ENCODE measurements at regions not wholly inside any gene's neighbourhood (a gene's known extent, or its start where the extent isn't known, plus 50 kb on each side); places are given as distances from the start of the nearest gene placed in this dataset.

DNA sequence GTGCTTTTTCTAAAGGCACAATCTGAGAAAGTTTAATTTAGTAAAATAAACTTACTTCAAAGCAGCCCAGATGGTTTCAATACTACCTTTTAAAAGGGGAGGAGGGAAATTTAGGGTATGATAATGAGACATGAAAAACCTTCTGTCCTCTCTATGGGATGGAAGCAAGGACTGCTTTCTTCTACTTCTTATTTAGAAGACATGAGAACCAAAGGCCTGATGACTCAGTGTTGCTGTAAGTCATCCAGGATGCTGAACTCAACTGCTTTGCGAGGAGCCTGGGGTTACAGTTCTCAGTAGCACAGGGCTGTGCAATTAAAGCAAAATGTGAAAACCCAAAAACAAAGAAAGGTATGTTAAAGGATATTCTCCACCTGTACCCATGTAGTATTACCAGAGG, 140.8 kb upstream of the EDNRA start:
- H3K4me3 ChIP-seq (ENCODE audit: low read depth, low read length) = no peak overlapping the region
- DNase-seq (ENCODE audit: low read depth) = peak; percentile 16
- TF ChIP-seq, protein P1, sequence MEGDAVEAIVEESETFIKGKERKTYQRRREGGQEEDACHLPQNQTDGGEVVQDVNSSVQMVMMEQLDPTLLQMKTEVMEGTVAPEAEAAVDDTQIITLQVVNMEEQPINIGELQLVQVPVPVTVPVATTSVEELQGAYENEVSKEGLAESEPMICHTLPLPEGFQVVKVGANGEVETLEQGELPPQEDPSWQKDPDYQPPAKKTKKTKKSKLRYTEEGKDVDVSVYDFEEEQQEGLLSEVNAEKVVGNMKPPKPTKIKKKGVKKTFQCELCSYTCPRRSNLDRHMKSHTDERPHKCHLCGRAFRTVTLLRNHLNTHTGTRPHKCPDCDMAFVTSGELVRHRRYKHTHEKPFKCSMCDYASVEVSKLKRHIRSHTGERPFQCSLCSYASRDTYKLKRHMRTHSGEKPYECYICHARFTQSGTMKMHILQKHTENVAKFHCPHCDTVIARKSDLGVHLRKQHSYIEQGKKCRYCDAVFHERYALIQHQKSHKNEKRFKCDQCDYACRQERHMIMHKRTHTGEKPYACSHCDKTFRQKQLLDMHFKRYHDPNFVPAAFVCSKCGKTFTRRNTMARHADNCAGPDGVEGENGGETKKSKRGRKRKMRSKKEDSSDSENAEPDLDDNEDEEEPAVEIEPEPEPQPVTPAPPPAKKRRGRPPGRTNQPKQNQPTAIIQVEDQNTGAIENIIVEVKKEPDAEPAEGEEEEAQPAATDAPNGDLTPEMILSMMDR (IDR thresholded peaks at IDR 0.05; ENCODE audit: insufficient read depth, low read depth, low read length, missing control alignments) = no peak

DNA sequence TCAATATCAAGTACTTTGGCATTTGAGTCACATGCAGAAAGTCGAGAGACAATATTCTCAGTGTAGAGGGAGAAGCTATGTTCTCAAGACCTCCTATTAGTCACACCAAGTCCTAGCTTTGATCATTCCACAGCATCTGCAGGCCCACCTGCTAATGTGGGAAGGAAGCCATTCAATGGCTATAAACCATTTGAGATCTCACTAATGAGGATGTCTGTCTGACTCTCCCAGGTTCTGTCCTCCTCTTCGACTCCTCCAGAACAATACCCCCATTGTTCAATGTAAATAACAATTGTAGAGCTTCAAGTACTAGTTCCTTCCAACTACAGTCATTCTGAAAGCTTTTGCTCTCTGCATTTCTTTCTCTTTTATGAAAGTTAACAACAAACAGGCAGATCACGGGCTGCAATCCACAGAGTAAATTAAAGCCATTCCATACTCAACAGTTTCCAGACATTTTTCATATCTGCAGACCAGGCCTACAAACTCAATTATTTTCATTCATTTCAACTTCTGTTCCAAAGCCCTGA, 140.2 kb upstream of the EDNRA start:
- peak; percentile 52 for DNase-seq (ENCODE audit: low read depth)
- no peak overlapping the region for H3K4me3 ChIP-seq (ENCODE audit: low read depth, low read length)
- TF ChIP-seq, protein P1 (IDR thresholded peaks at IDR 0.05; ENCODE audit: insufficient read depth, low read depth, low read length, missing control alignments) = no peak

DNA sequence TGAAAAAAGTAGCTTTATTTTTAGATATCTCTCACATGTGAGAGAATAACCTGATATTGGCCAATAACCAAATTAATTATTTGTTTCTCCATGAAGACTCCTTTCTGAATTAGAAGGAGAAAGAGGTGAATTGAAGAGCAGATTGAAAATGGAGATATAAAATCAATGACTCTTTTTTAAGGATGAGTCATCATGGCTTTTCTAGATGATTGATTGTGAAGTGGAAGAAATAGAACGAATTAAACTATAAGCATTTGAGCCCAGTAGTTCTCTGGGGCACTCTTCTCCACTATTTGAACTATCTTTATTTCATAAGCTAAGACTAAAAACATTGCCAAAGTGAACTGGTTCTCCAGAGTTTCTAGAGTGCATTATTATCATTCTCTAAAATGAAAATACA, 137.2 kb upstream of the EDNRA start:
- H3K4me3 ChIP-seq (ENCODE audit: low read depth, low read length) = no peak overlapping the region
- no peak for DNase-seq (ENCODE audit: low read depth)
- TF ChIP-seq, protein P1 (IDR thresholded peaks at IDR 0.05; ENCODE audit: insufficient read depth, low read depth, low read length, missing control alignments) = no peak

DNA sequence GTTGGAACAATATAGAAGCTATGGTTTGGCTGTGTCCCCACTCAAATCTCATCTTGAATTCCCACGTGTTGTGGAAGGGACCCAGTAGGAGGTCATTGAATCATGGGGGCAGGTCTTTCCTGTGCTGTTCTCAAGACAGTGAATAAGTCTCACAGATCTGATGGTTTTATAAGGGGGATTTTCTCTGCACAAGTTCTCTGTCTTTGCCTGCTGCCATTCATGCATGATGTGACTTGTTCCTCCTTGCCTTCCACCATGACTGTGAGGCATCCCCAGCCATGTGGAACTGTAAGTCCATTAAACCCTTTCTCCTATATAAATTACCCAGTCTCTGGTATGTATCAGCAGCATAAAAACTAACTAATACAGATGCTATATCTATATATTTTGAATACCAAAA, 135.2 kb upstream of the EDNRA start:
- DNase-seq (ENCODE audit: low read depth) = no peak
- TF ChIP-seq, protein P1 (IDR thresholded peaks at IDR 0.05; ENCODE audit: insufficient read depth, low read depth, low read length, missing control alignments) = no peak
- H3K4me3 ChIP-seq (ENCODE audit: low read depth, low read length) = no peak overlapping the region

DNA sequence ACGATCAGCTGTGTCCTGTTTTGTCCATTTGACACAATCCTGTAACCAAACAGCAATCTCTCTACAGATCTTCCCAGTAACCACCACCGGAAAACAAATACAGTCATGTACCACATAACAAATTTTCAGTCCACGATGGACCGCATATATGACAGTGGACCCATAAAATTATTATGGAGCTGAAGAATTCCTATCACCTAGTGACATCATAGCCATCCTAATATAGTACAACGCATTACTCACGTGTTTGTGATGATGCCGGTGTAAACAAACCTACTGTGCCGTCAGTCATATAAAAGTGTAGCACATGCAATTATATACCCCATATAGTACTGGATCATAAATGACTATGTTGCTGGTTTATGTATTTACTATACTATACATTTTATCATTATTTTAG, 133.7 kb upstream of the EDNRA start:
- DNase-seq (ENCODE audit: low read depth) = no peak
- no peak overlapping the region for H3K4me3 ChIP-seq (ENCODE audit: low read depth, low read length)
- TF ChIP-seq, protein P1 (IDR thresholded peaks at IDR 0.05; ENCODE audit: insufficient read depth, low read depth, low read length, missing control alignments) = no peak

DNA sequence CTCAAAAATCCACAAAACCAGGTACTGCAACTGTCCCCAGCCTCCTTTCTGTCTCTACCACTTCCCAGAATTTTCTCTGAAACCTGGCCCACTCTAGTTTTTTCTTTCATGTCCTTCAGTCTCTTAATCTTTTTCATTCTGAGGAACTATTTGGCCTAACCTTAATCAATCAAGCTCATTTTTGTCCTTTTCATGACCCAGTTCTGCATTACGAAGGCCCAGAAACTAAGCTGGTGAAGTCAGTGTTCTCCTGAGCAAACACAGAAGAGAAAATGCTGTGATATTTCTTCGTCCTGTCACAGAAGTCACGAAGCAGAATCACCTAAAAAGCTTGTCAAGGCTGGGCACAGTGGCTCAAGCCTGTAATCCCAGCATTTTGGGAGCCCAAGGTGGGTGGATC, 131.7 kb upstream of the EDNRA start:
- TF ChIP-seq, protein P1 (IDR thresholded peaks at IDR 0.05; ENCODE audit: insufficient read depth, low read depth, low read length, missing control alignments) = no peak
- H3K4me3 ChIP-seq (ENCODE audit: low read depth, low read length) = no peak overlapping the region

DNA sequence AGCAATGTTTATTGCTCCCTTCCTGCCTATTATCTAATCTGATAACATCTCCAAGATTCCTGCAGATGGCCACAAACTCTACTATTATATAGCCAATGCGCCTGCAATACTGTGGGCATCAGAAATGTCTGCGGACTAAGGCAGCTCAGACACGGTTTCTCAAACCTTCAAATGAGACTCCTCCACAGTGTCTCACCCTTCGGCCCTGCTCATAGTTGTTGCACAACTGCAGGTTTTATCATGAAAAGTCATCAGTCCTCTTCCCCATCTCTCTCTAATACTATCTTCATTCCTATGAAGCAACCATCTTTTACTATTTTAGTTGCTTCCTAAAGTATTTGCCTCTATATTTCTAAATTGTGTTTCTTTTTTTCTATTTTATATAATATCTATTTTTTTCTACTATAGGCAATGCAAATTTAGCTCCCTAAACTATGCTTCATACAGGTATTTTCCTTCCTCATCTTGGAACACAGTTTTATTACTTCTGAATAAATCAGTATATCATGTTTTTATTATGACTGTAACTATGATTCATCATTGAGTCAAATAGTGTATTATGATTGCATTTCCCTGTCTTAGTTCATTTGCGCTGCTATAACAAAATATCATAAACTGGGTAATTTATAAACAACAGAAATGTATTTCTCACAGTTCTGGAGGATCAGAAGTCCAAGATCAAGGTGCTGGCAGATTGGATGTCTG, 129.7 kb upstream of the EDNRA start:
- DNase-seq (ENCODE audit: low read depth) = no peak
- TF ChIP-seq, protein P1 (IDR thresholded peaks at IDR 0.05; ENCODE audit: insufficient read depth, low read depth, low read length, missing control alignments) = no peak
- no peak overlapping the region for H3K4me3 ChIP-seq (ENCODE audit: low read depth, low read length)

More for the DNA sequence above, 131.7 kb upstream of the EDNRA start:
- DNase-seq (ENCODE audit: low read depth) = no peak
